Kidney (tissue), 13 donors: ENCODE measurements at regions not wholly inside any gene's neighbourhood (a gene's known extent, or its start where the extent isn't known, plus 50 kb on each side); places are given as distances from the start of the nearest gene placed in this dataset.

Experiments
- DNase-seq, 5 donors: peaks; one replicate each; pipeline ENCODE4 v3.0.0-alpha.2; 2013 to 2020
- FAIRE-seq: peaks from 2 replicates; lab custom pipeline; 2012; peaks lifted over from hg19 to GRCh38; lab: Jason Lieb, UNC
- H3K27ac ChIP-seq, 2 donors: one replicate each; pipeline ENCODE4 v1.7.0; 2013; ENCODE audit warnings: low read depth in 2 of 2, low read length in 2 of 2, inconsistent platforms in 1 of 2
- H3K27me3 ChIP-seq: one replicate; pipeline ENCODE4 v1.7.1; 2013; ENCODE audit warnings: low read length, inconsistent platforms; ENCODE audit not compliant: control insufficient read depth, insufficient read depth
- H3K36me3 ChIP-seq, 3 donors: one replicate each; pipeline versions ENCODE4 v1.7.0 to v1.7.1; 2013; ENCODE audit warnings: low read length in 3 of 3, control low read depth in 1 of 3, inconsistent platforms in 1 of 3; ENCODE audit not compliant: insufficient read depth in 3 of 3, control insufficient read depth in 2 of 3
- H3K4me1 ChIP-seq, 3 donors: one replicate each; pipeline versions ENCODE4 v1.7.0 to v1.7.1; 2013; ENCODE audit warnings: low read length in 3 of 3, inconsistent platforms in 1 of 3, low read depth in 1 of 3; ENCODE audit not compliant: control insufficient read depth in 2 of 3, insufficient read depth in 2 of 3
- H3K4me3 ChIP-seq, 3 donors: one replicate each; pipeline versions ENCODE4 v1.7.0 to v1.8.1; 2013; ENCODE audit warnings: low read length in 3 of 3, control low read depth in 1 of 3, inconsistent platforms in 1 of 3
- H3K9ac ChIP-seq, 3 donors: one replicate each; pipeline versions ENCODE4 v1.7.0 to v1.7.1; 2013; ENCODE audit warnings: low read length in 3 of 3, control low read depth in 1 of 3, inconsistent platforms in 1 of 3
- H3K9me3 ChIP-seq, 3 donors: one replicate each; pipeline versions ENCODE4 v1.7.0 to v1.7.1; 2013; ENCODE audit warnings: low read length in 3 of 3, control low read depth in 1 of 3, inconsistent platforms in 1 of 3; ENCODE audit not compliant: control insufficient read depth in 2 of 3, insufficient read depth in 1 of 3
- intact Hi-C: fragments of 100-400 bp; cut with DNase I; formaldehyde crosslinking; loops from one replicate; pipeline ENCODE4 v1.11.1; 2022
- TF ChIP-seq, protein P1 (sequence below): IDR thresholded peaks from 3 replicates; pipeline ENCODE4 v1.5.1; 2012; ENCODE audit warnings: mild to moderate bottlenecking, moderate library complexity, borderline replicate concordance; ENCODE audit not compliant: insufficient read depth; ENCODE audit errors: extremely low read depth
- donor health status: control.
- donor health status: control.
- donor health status: control.
- donor health status: control.
- donor health status: control.
- donor health status: DM: yes; HTN: yes; CAD: no.
- donor health status: Normal renal cell carcinoma (clear cell type).

GRCh38 chr9:535356-535755 lies 306.1 kb upstream of the DMRT1 start:
- intact Hi-C loops = no loop called here
- H3K27ac ChIP-seq = no peak overlapping the region
- H3K36me3 ChIP-seq = no peaks in the 10 kb centered on the region
- TF ChIP-seq, protein P1, sequence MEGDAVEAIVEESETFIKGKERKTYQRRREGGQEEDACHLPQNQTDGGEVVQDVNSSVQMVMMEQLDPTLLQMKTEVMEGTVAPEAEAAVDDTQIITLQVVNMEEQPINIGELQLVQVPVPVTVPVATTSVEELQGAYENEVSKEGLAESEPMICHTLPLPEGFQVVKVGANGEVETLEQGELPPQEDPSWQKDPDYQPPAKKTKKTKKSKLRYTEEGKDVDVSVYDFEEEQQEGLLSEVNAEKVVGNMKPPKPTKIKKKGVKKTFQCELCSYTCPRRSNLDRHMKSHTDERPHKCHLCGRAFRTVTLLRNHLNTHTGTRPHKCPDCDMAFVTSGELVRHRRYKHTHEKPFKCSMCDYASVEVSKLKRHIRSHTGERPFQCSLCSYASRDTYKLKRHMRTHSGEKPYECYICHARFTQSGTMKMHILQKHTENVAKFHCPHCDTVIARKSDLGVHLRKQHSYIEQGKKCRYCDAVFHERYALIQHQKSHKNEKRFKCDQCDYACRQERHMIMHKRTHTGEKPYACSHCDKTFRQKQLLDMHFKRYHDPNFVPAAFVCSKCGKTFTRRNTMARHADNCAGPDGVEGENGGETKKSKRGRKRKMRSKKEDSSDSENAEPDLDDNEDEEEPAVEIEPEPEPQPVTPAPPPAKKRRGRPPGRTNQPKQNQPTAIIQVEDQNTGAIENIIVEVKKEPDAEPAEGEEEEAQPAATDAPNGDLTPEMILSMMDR = no peak
- H3K4me1 ChIP-seq = peaks cover 0 to 16% (median 14%) of the 10 kb centered on the region in 3 donors
- no peak overlapping the region for H3K9ac ChIP-seq
- no peak overlapping the region for H3K4me3 ChIP-seq
- H3K27me3 ChIP-seq = no peaks in the 10 kb centered on the region
- no peak for DNase-seq
- H3K9me3 ChIP-seq = no peaks in the 10 kb centered on the region
- FAIRE-seq = no peak

DNA sequence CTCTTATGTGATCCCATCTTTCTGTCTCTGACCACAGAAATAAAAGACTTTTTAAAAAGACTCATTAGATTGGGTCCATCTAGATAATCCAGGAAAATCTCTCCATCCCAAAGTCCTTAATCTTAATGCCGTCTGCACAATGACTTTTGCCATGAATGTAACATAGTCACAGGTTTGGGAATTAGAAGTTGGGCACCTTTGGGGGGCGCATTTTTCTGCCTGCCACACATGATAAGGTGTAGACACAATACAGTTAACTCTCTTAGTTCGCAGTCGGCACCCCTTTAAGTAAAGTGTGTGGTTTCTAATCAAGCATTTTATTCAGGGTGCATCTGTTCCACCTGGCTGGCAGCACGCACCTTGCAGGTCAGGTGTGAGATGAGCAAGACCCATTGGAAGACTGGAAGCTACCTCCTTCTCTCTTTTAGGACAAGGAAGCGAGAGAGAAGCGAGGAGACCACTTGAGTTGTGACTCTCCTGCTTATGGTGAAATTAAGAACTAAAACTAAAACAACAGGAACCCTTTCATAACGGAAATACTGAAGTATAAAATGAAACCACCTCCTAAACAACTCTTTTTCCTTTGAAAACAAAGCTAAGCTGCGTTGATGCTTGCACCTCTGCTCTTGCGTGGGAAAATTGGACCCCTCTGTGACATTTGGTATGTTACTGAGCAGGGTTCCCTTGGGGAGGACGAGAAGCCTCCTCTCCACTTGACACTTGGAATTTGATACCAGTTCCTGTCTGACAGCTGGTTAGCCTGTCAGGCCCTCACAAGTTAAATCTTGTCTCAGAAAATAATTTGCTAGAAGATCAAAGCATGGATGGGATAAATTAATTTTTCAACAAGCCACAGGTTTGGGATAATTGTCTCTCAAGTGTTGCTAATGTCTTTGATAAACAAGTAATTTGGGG lies 304.6 kb upstream of the DMRT1 start:
- Histone ChIP-seq H3K4me3 (no peak overlapping the region), H3K4me1 (peaks cover 0 to 16% (median 14%) of the 10 kb centered on the region in 3 donors), H3K27ac (no peak overlapping the region), H3K36me3 (no peaks in the 10 kb centered on the region), H3K9me3 (no peaks in the 10 kb centered on the region), H3K27me3 (no peaks in the 10 kb centered on the region), H3K9ac (no peak overlapping the region)
- intact Hi-C loops = no loop called here
- FAIRE-seq = no peak
- TF ChIP-seq, protein P1 = no peak
- DNase-seq = peak in 3 of 5 donors; percentile 39 to 77 (median 74)

DNA sequence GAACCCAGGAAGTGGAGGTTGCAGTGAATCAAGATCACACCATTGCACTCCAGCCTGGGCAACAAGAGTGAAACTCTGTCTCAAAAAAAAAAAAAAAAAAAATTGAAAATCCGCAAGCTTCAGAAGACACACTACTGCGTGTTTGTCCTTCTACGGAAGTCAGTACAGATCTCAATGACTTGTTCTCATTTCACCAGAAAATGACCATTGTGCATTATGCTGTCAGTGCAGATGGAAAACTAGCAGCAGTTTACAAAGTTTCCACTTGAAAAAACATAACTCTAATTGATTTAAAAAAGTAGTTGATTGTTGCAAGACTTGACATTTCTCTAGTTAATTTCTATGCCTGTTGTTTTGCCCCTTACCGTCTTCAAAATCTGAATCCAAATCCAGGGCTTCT lies 298.0 kb upstream of the DMRT1 start:
- Histone ChIP-seq H3K9ac (no peak overlapping the region), H3K4me3 (no peak overlapping the region), H3K9me3 (no peaks in the 10 kb centered on the region), H3K27ac (no peak overlapping the region), H3K27me3 (no peaks in the 10 kb centered on the region), H3K36me3 (no peaks in the 10 kb centered on the region), H3K4me1 (peaks cover 0 to 6% (median 0%) of the 10 kb centered on the region in 3 donors)
- FAIRE-seq (no peak), DNase-seq (no peak)
- TF ChIP-seq, protein P1 = no peak
- intact Hi-C loops = no loop called here
